WTC11 (cell line): ENCODE measurements at regions not wholly inside any gene's neighbourhood (a gene's known extent, or its start where the extent isn't known, plus 50 kb on each side); places are given as distances from the start of the nearest gene placed in this dataset.

ENCODE experiments used
- ATAC-seq: fragments of 200-7000 bp; cut with Tn5 transposase; 2 replicates; pipeline ENCODE4 v1.10.0; 2021; ENCODE audit warnings: mild to moderate bottlenecking, moderate library complexity
- CTCF ChIA-PET: fragments of 300-600 bp; sonication (Branson Sonifier 250); formaldehyde crosslinking; loops from one replicate; lab custom pipeline; 2021; ENCODE audit warnings: antibody characterized with exemption; lab: Charles Lee
- POLR2A ChIA-PET: fragments of 350-600 bp; sonication (Branson Sonifier 250); formaldehyde crosslinking; loops from one replicate; lab custom pipeline; 2021; ENCODE audit warnings: antibody characterized with exemption; lab: Charles Lee
- DNase-seq: peaks from one replicate; pipeline ENCODE4 v3.0.0; 2021; ENCODE audit warnings: low spot score
- H3K27ac Mint-ChIP-seq: 2 replicates; pipeline ENCODE4 v1.8.0; 2021; ENCODE audit warnings: mixed read lengths
- H3K27me3 Mint-ChIP-seq: 2 replicates; pipeline ENCODE4 v1.8.0; 2021; ENCODE audit warnings: low read depth, mild to moderate bottlenecking, moderate library complexity, mixed read lengths
- H3K36me3 Mint-ChIP-seq: 2 replicates; pipeline ENCODE4 v1.8.0; 2021; ENCODE audit warnings: mixed read lengths
- H3K4me1 Mint-ChIP-seq: 2 replicates; pipeline ENCODE4 v1.8.0; 2022; ENCODE audit warnings: mixed read lengths
- H3K4me3 Mint-ChIP-seq: 2 replicates; pipeline ENCODE4 v1.8.0; 2021; ENCODE audit warnings: mild to moderate bottlenecking, moderate library complexity, mixed read lengths
- H3K9me3 Mint-ChIP-seq: 2 replicates; pipeline ENCODE4 v1.8.0; 2021; ENCODE audit warnings: mixed read lengths
- CREM ChIP-seq: sonication (generic); formaldehyde crosslinking; IDR thresholded peaks from 2 replicates; pipeline ENCODE4 v1.8.1; 2022; ENCODE audit warnings: mild to moderate bottlenecking, missing genetic modification reagents, moderate library complexity
- NR2C2 ChIP-seq: sonication (generic); formaldehyde crosslinking; IDR thresholded peaks from 2 replicates; pipeline ENCODE4 v1.8.0; 2022; ENCODE audit warnings: mild to moderate bottlenecking, missing genetic modification reagents
- SMAD4 ChIP-seq: sonication (generic); formaldehyde crosslinking; IDR thresholded peaks from 2 replicates; pipeline ENCODE4 v1.8.0; 2022; ENCODE audit warnings: mild to moderate bottlenecking, missing genetic modification reagents
- SP1 ChIP-seq: sonication (generic); formaldehyde crosslinking; conservative IDR thresholded peaks from 2 replicates; pipeline ENCODE4 v1.8.1; 2022; ENCODE audit warnings: missing genetic modification reagents
- ZNF219 ChIP-seq: sonication (generic); formaldehyde crosslinking; IDR thresholded peaks from 2 replicates; pipeline ENCODE4 v1.8.0; 2023; ENCODE audit warnings: missing genetic modification reagents, mild to moderate bottlenecking, borderline replicate concordance
- ZNF232 ChIP-seq: sonication (generic); formaldehyde crosslinking; IDR thresholded peaks from 2 replicates; pipeline ENCODE4 v1.8.0; 2022; ENCODE audit warnings: mild to moderate bottlenecking, missing genetic modification reagents
- ZNF317 ChIP-seq: sonication (generic); formaldehyde crosslinking; IDR thresholded peaks from 2 replicates; pipeline ENCODE4 v1.8.1; 2023; ENCODE audit warnings: low read depth, mild to moderate bottlenecking, moderate library complexity, missing genetic modification reagents, borderline replicate concordance
- TF ChIP-seq, protein P1 (sequence below): sonication (generic); formaldehyde crosslinking; conservative IDR thresholded peaks from 2 replicates; pipeline ENCODE4 v1.8.1; 2022; ENCODE audit warnings: mild to moderate bottlenecking, missing genetic modification reagents
- TF ChIP-seq, protein P2 (sequence below): fragments of 250-450 bp; sonication (Bioruptor Pico); conservative IDR thresholded peaks from 2 replicates; pipeline ENCODE4 v1.9.0; 2021; ENCODE audit warnings: mild to moderate bottlenecking
- TF ChIP-seq, protein P3 (sequence below): sonication (generic); formaldehyde crosslinking; IDR thresholded peaks from 2 replicates; pipeline ENCODE4 v1.8.1; 2022; ENCODE audit warnings: low read depth, mild to moderate bottlenecking, moderate library complexity, missing genetic modification reagents, borderline replicate concordance
- TF ChIP-seq, protein P4 (sequence below): sonication (generic); formaldehyde crosslinking; IDR thresholded peaks from 2 replicates; pipeline ENCODE4 v1.8.1; 2023; ENCODE audit warnings: mild to moderate bottlenecking, moderate library complexity, missing genetic modification reagents
- TF ChIP-seq, protein P5 (sequence below): sonication (generic); formaldehyde crosslinking; IDR thresholded peaks from 2 replicates; pipeline ENCODE4 v1.8.1; 2022; ENCODE audit warnings: low read depth, missing genetic modification reagents, borderline replicate concordance
- TF ChIP-seq, protein P6 (sequence below): fragments of 250-450 bp; sonication (Bioruptor Pico); IDR thresholded peaks from 2 replicates; pipeline ENCODE4 v1.8.0; 2021; ENCODE audit warnings: mild to moderate bottlenecking

DNA sequence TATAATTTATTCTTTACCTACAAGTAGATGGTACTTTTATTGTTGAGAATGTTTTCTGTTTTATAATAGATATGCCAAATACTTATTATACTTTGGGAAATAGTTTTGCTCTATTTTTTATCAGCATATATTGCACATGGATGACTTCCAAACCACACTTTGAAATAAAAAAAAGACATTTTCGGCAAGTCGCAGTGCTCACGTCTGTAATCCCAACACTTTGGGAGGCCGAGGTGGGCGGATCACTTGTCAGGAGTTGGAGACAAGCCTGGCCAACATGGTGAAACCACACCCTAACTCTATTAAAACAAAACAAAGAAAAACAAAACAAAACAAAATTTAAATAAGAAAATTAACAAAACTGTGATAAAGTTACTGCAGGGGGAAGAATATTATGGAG is 983.9 kb upstream of the CNTN5 start:
- Mint-ChIP-seq H3K36me3 (peaks cover 5% of the 10 kb centered on the region; the same call in 1 of the 2 replicates), H3K27me3 (no peaks in the 10 kb centered on the region), H3K4me3 (no peak overlapping the region), H3K27ac (no peak overlapping the region)
- ChIA-PET POLR2A (no interaction called here), CTCF (no interaction called here)
- ATAC-seq: no peak
- DNase-seq: no peak
- TF ChIP-seq ZNF232 (no peak), NR2C2 (CRISPR knock-in tag) (no peak), SP1 (CRISPR knock-in tag) (no peak), ZNF219 (CRISPR knock-in tag) (no peak), ZNF317 (CRISPR knock-in tag) (no peak), SMAD4 (CRISPR knock-in tag) (no peak)
- TF ChIP-seq, protein P1, sequence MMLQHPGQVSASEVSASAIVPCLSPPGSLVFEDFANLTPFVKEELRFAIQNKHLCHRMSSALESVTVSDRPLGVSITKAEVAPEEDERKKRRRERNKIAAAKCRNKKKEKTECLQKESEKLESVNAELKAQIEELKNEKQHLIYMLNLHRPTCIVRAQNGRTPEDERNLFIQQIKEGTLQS (CRISPR knock-in tag): no peak
- TF ChIP-seq, protein P2, sequence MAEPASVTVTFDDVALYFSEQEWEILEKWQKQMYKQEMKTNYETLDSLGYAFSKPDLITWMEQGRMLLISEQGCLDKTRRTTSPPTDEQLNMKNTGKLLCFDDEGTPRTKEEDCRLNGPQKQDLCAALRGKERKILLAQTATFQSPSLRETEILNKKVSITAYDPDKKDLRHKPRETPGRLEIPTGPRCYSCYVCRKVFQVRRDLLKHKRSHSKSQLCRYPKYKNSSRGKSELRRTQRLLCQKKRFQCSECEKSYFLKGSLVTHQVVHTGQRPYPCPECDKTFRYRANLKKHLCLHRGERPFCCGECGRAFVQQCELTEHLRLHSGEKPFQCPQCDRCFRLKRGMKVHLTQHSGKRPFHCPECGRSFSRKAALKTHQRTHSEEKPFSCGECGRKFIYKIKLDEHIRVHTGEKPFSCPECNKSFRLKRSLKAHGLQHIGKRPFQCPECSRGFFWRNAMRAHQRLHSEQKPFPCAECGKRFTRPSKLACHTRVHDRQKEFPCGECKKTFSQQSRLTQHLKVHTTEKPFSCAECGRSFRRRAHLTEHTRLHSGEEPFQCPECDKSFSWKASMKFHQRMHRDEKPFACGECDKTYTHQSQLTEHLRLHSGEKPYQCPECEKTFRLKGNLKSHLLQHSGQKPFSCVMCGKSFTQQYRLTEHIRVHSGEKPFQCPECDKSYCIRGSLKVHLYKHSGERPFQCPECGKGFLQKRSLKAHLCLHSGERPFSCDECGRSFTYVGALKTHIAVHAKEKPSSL (CRISPR knock-in tag): no peak
- TF ChIP-seq, protein P3, sequence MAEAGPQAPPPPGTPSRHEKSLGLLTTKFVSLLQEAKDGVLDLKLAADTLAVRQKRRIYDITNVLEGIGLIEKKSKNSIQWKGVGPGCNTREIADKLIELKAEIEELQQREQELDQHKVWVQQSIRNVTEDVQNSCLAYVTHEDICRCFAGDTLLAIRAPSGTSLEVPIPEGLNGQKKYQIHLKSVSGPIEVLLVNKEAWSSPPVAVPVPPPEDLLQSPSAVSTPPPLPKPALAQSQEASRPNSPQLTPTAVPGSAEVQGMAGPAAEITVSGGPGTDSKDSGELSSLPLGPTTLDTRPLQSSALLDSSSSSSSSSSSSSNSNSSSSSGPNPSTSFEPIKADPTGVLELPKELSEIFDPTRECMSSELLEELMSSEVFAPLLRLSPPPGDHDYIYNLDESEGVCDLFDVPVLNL (CRISPR knock-in tag): no peak
- TF ChIP-seq, protein P4, sequence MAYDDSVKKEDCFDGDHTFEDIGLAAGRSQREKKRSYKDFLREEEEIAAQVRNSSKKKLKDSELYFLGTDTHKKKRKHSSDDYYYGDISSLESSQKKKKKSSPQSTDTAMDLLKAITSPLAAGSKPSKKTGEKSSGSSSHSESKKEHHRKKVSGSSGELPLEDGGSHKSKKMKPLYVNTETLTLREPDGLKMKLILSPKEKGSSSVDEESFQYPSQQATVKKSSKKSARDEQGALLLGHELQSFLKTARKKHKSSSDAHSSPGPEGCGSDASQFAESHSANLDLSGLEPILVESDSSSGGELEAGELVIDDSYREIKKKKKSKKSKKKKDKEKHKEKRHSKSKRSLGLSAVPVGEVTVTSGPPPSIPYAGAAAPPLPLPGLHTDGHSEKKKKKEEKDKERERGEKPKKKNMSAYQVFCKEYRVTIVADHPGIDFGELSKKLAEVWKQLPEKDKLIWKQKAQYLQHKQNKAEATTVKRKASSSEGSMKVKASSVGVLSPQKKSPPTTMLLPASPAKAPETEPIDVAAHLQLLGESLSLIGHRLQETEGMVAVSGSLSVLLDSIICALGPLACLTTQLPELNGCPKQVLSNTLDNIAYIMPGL (CRISPR knock-in tag): no peak
- TF ChIP-seq, protein P5, sequence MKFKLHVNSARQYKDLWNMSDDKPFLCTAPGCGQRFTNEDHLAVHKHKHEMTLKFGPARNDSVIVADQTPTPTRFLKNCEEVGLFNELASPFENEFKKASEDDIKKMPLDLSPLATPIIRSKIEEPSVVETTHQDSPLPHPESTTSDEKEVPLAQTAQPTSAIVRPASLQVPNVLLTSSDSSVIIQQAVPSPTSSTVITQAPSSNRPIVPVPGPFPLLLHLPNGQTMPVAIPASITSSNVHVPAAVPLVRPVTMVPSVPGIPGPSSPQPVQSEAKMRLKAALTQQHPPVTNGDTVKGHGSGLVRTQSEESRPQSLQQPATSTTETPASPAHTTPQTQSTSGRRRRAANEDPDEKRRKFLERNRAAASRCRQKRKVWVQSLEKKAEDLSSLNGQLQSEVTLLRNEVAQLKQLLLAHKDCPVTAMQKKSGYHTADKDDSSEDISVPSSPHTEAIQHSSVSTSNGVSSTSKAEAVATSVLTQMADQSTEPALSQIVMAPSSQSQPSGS (CRISPR knock-in tag): no peak
- TF ChIP-seq, all 79 proteins: peak for 0
- Mint-ChIP-seq H3K9me3 (peaks cover 26% of the 10 kb centered on the region), H3K4me1 (no peaks in the 10 kb centered on the region)

DNA sequence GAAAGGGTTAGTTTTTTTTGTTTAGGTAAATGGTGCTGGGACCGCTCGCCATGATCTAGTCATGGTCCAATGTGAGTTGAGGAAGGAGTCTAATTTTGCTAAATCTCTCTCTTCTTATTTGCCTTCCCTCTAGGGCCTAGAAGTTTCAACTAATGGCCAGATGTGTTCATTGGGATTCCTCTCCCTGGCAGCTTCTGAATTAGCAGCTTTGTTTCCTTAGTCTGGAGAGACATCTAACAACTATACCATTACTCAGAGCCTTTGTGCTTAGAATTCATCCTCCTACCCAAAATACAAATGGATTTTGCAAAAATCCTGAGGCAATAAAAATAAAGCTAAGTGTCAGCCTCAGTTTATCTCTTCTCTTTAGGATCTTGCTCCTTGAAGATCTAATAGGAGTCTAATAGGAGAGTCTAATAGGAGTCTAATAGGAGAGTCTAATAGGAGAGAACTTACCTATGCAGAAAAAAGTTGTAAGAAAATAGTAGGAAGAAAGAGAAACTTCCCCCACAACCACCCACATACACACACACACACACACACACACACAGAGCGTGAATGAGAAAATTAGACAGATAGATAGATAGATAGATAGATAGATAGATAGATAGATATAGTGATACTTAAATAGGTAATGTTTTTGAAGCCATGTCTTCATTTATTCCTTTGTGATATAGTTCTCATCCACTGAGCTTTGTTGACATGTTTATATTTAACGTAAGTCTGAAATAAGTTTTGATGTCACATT is 980.5 kb upstream of the CNTN5 start:
- Mint-ChIP-seq H3K4me3 (no peak overlapping the region), H3K4me1 (no peaks in the 10 kb centered on the region), H3K27me3 (no peaks in the 10 kb centered on the region), H3K9me3 (peaks cover 4% of the 10 kb centered on the region; the same call in 1 of the 2 replicates), H3K36me3 (no peaks in the 10 kb centered on the region), H3K27ac (no peak overlapping the region)
- ATAC-seq (no peak), DNase-seq (no peak)
- TF ChIP-seq, protein P6, sequence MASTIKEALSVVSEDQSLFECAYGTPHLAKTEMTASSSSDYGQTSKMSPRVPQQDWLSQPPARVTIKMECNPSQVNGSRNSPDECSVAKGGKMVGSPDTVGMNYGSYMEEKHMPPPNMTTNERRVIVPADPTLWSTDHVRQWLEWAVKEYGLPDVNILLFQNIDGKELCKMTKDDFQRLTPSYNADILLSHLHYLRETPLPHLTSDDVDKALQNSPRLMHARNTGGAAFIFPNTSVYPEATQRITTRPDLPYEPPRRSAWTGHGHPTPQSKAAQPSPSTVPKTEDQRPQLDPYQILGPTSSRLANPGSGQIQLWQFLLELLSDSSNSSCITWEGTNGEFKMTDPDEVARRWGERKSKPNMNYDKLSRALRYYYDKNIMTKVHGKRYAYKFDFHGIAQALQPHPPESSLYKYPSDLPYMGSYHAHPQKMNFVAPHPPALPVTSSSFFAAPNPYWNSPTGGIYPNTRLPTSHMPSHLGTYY (CRISPR knock-in tag): no peak
- TF ChIP-seq CREM (CRISPR knock-in tag): no peak
- POLR2A ChIA-PET: no interaction called here
- CTCF ChIA-PET: no interaction called here
